Fibroblast of pulmonary artery (primary cell): ENCODE measurements at regions not wholly inside any gene's neighbourhood (a gene's known extent, or its start where the extent isn't known, plus 50 kb on each side); places are given as distances from the start of the nearest gene placed in this dataset.

Experiments
- DNase-seq: peaks from one replicate; pipeline ENCODE4 v3.0.0-alpha.2; 2010; ENCODE audit warnings: low read depth
- H3K4me3 ChIP-seq: replicated peaks from 2 replicates; pipeline ENCODE4 v1.5.1; 2011; ENCODE audit warnings: low read depth, mild to moderate bottlenecking, control low read depth, low read length, moderate library complexity
- TF ChIP-seq, protein P1 (sequence below): IDR thresholded peaks from 2 replicates; pipeline ENCODE4 v1.5.1; 2011; ENCODE audit warnings: mild to moderate bottlenecking, control low read depth, low read length, inconsistent platforms; ENCODE audit errors: missing control alignments

DNA sequence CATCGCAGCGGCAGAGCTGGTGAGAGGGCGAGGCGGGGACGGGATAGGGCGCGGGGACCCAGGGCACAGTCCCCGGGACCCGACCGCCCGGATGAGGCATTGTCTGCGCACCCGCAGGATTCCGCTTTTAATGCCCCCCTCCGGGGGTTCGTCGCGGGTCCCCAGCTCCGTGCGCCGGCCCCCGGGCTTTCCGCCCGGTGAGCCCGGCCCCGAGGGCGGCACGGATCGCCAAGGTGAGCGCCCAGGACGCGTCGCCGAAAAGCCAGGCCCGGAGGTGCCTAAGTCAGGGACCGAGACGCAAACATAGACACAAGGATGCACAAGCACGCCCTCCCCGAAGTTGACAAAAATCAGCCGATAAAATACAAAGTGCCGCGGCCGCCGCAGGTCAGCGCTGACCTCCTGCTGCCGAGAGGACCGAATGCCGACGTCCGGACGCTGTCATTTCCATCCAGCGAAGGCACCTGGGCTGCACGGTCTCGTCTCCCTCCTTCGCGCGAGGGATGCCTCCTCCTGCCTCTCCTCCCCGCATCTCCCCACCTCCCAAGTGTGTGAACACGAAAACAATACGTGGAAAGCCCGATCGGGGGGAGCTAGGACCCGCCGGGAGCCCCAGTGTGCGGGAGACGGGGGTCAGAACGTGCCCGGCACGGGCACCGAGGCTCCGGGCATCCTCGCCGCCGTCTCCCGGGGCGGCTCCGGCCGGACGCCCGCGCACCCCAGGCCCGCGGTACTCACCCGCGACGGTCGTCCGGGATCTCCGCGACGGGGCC is 101.1 kb upstream of the SOD1 start:
- H3K4me3 ChIP-seq: peak overlapping the region; percentile 60
- peak; percentile 22 for DNase-seq
- TF ChIP-seq, protein P1, sequence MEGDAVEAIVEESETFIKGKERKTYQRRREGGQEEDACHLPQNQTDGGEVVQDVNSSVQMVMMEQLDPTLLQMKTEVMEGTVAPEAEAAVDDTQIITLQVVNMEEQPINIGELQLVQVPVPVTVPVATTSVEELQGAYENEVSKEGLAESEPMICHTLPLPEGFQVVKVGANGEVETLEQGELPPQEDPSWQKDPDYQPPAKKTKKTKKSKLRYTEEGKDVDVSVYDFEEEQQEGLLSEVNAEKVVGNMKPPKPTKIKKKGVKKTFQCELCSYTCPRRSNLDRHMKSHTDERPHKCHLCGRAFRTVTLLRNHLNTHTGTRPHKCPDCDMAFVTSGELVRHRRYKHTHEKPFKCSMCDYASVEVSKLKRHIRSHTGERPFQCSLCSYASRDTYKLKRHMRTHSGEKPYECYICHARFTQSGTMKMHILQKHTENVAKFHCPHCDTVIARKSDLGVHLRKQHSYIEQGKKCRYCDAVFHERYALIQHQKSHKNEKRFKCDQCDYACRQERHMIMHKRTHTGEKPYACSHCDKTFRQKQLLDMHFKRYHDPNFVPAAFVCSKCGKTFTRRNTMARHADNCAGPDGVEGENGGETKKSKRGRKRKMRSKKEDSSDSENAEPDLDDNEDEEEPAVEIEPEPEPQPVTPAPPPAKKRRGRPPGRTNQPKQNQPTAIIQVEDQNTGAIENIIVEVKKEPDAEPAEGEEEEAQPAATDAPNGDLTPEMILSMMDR: no peak

DNA sequence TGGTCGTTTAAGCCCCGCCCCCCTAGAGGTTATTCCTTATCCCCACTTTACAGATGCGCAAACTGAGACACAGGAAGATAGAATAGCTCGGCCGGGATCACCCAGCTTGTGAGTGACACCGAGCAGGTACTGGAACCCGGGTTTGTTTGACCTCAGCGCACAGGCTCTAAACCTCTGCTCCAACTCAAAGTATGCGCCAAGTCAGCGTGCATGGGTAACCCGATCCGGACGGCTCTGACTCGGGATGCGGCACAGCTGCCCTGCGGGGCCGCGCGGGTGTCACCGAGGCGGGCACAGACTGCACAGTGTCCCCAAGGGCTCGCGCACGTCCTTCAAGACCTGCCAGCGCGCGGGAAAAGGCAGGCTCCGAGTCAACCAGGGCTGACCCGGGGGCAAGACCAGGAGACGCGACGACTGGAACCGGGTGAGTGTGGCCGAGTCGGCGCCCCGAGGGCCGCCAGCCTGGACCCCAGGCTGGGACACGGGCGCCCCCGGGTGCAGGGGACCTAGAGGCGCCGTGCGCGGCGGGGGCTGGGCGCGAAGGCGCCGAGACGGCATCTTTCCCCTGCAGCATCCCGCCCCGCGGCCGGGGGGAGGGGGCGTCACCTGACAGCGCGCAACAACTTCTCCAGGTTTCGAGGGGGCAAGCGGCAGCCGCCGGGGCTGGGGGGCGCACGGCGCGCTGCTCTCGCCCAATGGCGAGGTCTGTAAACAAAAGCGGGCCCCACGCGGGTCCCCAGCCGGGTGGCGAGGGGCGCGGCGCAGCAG is 101.9 kb upstream of the SOD1 start:
- peak overlapping the region; percentile 60 for H3K4me3 ChIP-seq
- TF ChIP-seq, protein P1: no peak
- no peak for DNase-seq

DNA sequence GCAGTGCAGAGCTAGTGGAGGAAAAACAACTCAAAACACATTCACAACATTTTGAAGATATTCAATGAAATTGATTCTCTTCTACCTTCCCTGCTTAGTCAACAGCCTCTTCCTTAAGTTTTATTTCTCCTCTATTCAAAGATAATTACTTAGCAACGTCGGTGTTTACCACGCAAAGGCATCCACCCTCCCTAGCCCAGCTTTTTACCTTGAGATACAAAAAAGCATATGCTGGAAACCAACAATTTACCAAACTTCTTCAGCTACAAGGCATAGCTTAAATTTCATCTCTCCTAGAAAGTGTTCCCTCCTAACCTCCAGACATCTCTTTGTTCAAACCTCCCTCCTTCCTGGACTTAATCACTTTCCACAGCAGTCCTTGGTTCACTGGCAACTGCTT is 102.8 kb upstream of the SOD1 start:
- DNase-seq: no peak
- TF ChIP-seq, protein P1: no peak
- no peak overlapping the region for H3K4me3 ChIP-seq

DNA sequence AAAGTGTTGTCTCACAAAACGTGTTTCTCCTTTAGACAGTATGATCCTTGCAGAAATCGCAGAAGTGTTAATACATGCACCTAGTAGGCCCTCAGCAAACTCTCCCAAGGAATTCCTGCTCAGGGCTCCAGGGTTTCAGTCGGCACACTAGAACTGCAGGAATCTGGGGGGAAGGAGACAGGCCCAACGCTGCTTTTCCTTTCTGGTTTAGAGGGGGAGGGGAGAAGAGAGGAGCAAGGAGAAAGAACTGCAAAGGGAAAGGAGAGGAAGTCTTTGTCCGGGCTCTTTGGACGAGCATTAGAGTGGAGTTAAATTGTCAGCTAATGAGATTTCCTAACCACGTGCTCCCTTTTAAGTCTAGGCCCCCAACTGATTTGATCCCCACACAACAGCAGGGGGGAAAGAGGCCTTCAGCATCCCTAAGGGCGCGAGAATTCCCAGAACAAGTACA is 103.7 kb upstream of the SOD1 start:
- no peak for DNase-seq
- TF ChIP-seq, protein P1: no peak
- H3K4me3 ChIP-seq: no peak overlapping the region

DNA sequence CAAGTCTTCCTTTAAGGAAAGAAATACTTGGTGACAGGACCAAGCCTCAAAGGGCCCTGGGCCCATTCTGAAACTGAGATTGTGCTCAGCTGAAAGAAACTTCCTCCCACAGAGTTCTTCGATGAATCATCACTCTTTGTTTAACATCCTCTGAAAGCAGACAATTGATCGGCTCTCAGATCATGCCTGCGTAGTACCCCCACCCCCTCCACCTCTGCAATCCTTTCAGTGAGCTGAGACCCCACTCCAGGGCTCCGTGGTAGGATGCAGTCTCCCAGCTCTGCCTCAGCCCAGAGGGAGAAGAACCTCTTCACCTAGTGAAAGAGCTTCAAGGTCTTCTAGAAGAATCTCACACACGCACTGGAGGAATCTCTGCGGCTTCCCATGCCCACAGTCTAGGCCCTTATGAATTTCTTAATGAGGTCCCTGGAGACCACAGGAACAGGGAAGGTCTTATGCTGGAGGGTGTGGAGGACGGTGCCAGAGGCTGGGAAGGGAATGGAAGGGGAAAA is 104.9 kb upstream of the SOD1 start:
- no peak overlapping the region for H3K4me3 ChIP-seq
- DNase-seq: peak; percentile 54
- TF ChIP-seq, protein P1: no peak

DNA sequence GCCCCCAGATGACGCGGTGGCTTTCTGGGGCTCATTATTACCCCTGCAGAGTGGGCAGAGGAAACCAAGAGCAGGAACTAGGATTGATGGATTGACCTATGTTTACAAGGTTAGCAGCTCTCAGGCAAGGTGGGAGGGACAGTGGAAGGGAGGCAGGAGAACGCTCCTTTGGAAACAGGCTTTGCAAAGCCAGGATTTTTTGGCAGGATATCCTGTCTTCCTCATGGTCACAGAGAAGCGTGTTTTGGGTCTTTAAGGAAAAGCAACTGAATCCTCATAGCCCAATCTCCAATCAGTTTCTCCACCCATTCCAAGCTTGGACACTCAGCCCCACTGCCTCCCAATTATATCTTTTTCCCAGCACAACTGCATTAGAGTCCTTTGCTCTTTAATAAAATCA is 105.6 kb upstream of the SOD1 start:
- DNase-seq: no peak
- H3K4me3 ChIP-seq: no peak overlapping the region
- TF ChIP-seq, protein P1: no peak
